ENCODE measurements at regions not wholly inside any gene's neighbourhood (a gene's known extent, or its start where the extent isn't known, plus 50 kb on each side); places are given as distances from the start of the nearest gene placed in this dataset.

DNA sequence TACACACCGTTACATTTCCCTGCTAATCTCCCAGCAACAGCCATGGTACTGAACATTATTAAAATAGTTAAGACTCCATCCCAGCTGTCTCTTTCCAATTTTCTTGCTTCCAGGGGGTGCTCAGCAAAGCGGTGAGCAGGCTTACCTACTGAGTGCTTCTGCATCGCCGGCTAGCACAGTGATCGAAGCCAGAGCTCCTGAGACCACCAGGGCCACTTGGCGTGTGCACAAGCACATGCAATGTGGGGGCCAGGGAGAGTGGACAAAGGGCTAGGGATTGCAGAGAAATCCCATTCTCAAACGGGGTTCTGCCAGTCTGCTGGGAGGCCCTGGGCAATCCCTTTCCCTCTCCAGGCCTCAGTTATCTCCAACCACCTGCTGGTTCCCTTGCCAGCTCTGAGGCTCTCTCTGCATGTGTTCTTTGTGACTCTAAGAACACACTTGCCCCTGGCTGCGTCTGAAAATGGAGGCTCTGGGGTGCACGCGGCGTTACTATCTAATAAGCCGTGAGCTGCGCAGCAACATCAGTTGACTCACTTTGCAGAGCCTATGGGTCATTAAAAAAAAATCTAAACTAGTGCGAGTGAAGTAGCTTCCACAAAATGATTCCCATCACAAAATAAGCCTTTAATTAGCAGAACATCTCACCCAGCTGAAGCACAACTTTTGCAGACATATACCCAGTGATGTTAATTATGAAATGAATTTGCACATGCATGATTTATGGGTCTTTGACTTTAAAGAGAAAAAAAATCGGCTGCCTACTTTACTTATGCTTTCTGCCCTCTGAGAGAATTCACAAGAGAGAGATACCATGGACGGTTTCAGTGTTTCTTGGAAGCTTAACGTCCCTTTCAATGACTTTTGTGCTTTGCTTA lies 271.5 kb downstream of the TLE3 start:
- no peak for DNase-seq

DNA sequence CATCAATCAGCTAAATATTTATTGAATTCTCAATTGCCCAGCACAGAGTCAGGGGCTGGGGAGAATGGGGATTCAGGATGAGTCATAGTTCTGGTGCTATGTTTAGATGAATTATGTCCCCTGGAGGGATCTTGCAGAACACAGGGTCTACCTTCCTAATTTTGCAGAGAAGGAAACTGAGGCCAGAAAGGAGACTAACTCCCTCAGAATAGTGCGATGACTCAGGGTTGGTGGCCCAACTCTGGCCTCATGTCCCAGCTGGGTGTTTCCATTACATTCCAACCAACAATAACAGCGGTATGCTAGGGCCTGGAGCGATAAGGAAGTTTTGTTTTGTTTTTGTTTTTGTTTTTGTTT lies 270.9 kb downstream of the TLE3 start:
- DNase-seq: no peak

DNA sequence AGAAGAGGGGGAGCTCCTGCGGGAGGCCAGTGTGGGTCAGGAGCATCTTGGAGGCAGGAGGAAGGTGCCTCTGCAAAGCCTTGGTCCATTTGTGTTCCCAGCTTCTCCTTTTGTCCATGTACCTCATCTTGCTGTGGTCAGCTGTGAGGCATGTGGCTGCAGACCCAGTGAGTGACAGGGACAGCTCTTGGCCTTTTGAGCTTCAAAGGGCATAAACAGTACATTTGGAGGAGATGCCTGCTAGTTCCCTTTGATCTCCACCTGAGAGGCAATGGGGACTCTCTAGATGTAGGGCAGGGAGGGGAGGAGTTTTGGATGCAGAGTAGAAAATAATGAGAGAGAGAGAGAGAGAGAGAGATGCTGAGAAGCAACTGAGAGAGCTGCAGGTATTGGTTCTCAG lies 270.0 kb downstream of the TLE3 start:
- DNase-seq: no peak

DNA sequence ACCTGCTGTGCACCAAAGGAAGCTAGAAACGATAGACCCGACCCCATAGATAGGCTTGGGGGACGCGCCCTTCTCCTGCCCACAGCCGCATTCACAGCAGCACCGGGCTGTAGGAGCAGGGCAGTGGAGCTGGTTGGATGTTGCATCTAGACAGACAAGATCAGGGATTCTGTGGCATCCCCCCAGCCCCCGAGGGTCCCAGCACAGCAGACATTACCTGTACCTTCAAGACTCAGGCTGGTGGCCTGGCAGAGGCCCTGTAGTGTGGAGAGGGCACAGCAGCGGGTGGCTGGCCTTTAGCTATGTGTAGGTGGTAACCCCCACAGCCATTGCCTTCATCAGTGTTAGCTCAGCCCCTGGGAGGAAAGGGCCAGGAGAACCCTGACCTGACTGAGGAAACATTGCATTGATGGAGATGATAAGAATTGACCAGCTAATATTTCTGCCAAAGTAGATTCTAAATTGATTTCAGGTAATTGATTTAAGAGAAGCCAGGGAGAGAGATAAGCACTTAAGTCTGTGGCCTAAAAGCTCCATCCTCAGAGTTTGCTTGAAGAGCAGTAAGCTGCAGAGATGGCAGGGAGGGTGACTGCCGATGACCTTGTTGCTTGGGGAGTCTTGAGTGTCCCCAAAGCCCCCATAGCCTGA lies 269.4 kb downstream of the TLE3 start:
- DNase-seq: no peak

DNA sequence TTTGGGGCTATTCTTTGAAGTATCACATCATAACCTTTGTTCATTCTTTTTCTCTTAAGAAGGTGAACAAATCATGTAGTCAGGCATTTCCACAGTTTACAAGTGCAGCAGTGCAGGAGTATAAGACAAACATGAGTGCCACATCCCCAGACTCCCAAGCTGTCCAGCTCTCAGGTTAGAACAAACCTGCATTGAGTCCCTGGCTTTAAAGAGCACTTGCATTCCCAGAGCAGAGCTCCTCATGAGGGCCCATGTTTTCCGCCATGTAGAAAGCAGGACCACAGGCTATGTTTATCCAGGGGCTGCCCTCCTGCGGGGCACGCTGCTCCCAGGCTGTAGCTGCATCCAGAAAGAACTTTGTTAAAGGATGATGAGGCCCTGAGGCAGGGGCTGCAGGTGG lies 267.7 kb downstream of the TLE3 start:
- no peak for DNase-seq

DNA sequence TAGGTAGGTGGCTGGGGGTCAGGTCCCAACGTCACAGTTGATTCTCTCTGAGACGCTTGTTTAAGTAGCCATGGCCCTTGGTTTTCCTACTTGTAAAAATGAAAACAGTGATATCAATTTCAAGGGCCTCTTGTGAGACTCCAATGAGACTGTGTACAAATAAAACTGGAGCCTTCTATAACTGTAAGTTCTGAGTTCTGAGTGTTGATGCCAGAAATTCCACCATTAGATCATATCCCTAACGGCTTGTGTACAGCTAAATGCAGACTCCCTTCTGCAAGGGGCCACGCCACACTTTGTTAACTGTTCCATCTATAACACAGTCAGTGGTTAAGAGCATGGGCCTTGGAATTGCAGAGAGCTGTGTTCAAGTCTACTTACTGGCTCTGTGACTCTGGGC lies 267.3 kb downstream of the TLE3 start:
- DNase-seq: no peak

DNA sequence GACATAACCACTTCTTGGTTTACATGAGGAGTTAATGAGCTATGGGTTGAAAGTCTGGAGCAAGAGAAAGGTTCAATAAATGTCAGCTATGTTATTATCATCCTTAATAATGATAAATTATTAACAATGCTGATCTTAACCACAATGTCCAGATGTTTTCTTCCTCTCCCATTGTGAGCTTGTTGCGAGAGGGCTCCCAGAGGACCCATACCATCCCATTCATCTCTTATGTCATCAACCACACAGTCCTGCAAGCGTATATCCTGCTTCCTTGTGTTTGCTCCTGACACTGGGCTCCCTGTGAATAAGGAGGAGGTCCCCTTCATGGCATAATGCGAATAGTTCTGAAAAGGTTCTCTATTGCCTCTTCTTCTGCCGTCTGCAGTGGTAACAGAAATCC lies 266.8 kb downstream of the TLE3 start:
- DNase-seq: no peak

DNA sequence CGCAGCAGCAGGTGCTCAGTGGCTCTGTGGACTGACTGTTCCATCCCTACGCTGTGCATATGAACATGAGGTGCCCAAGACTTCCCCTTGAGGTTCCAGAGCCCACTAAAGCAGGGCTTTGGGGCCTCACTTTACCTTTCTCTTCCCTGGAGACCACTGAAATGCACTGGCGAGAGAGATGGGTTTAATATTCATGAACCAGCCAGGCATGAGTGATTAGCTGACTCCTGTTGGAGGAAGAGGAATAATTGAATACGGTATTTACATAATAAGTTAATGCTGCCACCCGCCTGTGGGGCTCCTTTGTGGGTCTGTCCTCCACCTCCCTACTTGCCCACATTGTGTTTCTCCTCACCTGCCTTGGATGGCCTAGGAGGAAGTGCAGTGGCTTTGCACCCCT lies 263.4 kb downstream of the TLE3 start:
- DNase-seq: no peak

DNA sequence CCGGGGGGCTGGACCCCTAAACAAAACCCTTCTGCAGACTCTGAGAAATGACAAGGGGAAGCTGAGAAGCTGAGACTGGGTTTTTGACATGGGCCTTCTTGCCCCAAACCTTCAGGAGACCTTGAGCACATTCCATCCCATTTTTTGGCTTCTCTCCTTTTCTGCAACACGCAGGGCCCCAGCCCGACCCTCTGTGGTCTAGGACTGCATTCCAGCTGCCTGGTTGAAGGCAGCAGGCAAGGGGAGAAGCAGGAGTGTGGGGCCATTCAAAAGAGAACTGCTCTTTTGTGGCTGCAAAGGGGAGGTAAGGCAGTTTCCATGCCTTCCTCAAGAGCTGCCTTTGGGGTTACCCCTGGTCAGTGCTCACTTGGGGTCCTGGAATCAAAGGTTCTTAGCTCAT lies 263.0 kb downstream of the TLE3 start:
- DNase-seq: no peak

DNA sequence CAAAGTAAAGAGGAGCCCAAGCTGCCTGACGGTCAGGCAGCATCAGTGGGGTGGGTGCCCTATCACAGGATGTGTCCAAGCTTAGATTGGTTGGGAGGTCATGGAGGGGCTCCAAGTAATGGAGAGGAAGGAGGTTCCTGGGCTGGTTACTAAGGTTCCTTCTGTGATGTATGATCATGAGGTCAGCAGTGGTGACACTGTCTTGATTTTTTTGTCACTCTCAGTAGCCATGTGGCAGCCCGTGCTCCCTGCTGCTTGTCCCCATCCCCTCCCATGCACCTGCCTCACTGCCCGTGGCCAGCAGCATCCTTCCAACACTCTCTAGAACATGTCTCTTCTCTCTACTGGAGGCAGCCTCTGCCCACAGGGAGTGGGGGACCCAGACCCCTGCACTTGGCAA lies 261.7 kb downstream of the TLE3 start:
- DNase-seq: no peak

DNA sequence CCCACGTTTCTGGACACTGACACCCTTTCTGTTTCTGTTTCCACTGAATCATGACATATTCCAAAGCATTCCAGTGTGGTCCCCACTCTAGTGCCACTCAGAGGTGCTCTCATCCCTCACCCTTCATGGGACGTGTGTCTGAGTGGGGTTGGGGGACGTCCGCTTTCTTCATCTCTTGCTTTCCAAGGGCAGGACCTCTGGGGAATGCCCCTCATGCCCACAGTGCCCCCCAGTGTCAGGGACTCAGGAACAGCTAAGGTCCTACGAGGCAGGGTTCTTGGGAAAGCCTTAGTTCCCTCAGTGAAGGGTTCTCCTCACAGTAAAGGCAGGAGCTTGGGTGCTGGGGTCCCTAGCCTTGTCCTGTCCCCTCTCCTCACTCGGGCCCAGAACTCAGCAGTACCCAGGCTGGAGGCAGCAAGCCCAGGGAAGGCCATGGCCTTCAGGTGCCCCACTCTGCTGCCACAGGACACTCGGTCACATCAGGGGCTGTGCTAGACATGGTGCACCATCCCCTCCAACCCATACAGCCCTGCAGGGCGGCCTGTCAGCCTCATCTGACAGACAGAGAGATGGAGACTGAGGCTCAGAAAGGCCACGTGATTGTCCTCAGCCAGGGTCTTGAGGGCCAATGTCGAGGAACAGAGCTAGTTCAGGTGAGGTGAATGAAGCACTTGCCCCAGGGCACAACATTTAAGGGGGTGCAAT lies 261.0 kb downstream of the TLE3 start:
- DNase-seq: no peak

DNA sequence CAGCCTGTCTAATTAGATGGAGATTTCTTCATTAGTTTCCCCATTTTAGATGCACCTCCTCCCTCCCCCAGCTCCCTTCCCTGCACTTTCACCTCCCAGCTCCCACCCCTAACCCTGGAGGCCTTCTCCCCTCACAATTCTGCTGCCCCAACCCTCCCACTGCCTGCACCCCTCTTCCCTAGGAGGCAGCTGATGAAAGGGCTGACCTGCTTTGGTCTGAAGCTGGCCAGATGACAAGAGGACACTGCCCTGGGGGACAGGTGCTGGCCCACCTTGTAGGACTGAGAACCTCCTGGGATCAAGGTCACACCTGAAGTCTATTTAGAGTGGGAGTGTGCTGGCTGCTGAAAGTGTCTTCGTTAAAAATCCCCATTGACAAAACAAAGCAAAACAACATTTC lies 259.4 kb downstream of the TLE3 start:
- DNase-seq: no peak

DNA sequence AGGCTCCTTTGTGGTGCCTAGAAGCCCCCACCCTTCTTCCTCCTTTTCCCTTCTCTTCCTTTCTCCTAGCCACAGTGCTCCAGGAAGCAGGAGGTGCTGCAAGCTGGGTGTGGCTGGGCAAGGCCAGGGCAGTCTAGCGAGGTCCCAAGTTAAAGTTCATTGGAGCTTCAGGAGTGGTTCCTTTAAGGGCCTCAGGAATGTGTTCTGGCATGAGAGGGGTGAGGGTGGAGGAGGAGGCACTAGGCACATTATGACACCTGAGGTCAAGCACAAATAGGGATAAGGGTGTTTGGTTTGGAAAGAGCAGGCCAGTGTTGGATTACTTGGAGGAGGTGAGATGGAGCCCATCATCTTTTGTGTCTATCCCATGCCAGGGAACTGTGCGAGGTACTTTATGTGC lies 258.7 kb downstream of the TLE3 start:
- DNase-seq: no peak

DNA sequence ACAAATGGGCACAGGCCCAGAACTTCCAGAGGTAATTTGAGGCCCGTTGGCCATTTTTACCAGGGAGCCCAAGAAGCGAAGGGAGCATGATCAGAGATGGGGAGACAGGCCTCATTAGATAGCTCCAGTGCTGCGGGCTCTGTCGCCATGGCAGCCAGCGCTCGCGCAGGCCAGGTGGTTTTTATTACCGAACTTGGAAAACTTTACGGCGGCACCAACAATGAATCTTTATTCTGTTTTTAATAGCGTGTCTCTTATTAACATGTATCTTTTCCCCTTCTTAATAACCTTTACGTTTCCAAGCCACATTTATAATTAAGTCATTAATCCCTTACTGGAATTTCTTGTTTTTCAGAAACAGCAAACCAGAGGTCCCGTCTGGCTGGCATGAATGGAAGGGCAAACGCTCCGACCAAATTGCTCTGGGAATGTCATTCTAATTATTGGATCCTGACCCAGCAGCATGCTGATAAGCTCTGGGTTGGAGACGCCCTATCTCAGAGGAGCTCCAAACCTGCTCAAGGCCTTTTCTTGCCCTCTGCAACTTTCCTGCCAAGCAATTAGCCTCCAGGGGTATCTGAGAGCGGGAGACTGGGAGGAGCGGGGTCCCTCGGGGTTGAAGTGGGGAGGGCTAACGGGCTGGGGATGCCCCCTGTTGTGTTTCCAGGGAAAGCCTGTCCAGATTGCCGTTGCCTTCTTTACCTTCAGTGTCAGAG lies 256.4 kb downstream of the TLE3 start:
- no peak for DNase-seq

DNA sequence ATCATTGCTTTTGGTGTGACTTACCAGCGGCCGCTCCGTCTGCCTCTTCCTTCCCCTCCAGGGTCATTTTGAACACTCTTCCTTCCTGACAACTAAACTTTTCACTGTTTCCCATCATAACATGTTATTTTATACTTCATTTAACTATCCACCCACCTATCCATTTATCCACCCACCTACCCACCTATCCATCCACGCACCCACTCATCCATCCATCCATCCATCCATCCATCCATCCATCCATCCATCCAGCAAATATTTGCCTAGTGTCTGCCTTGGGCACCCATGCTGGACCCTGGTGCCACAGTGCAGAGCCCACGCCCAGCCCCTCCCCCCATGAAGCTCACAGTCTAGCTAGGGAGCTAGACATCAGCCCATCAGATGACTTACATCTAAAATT lies 254.9 kb downstream of the TLE3 start:
- no peak for DNase-seq

DNA sequence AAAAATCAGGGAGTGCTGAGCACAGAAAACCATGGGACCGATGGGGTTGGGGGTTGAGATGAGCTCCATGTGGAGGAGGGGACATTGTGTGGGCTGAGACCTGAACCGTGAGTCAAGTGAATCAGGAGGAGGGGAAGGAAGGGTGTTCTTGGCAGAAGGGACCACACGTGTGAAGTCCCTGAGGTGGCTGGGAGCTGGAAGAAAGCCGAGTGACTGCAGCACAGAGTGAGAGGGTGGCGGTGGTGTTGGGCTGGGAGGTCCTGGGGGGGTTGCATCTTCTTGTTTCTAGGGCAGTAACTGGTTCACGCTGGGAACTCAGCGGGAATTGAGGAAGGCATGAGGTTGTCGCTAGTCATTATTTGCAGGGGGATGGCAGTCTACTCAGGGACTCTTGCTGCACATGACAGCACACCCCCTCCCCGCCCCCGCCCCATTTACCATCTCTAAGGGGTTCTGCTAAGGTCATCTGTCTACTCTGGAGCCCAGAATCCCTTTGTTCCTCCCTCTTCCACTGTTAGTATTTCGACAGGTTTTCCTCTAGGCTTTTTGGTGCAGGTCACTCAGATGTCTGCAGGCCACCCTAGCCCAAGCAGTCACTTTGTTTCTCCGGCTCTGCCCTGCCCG lies 254.3 kb downstream of the TLE3 start:
- DNase-seq: no peak

DNA sequence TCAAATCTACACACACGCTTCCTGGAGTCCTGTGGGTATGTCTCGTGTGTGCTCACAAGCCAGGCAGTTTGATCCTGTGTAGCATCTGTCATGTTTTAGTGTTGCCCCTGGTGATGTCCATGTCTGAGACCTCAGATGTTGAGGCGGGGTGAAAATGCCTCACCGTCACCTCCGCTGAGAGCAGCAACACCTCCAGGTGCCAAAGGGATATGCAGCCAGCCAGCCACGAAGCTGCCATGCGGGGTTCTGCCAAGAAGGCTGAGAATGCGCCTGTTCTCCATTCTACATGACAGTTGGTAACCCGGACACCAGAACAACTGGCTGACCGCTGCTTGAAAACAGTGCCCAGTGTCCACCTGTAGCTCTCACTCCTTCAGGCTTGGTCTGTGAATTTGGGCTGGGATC lies 253.8 kb downstream of the TLE3 start:
- DNase-seq: no peak

DNA sequence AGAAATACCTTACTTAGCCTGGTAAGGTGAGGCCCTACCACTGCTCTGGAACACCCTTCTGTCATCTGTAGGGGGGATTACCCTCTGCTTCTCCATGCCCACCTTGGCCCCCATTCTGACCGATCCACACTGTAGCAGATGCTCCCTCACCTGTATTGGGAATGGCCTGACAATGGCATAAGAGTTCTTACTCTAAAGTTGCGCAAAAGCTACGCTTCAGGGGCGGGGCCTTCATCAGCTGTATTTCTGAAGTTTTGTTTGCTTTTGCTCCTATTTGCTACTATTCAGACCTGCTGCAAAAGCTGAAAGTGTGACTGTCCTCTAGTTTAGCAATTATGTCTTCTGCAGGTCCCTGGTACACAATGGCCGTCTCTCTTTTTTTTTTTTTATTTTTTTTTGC lies 252.6 kb downstream of the TLE3 start:
- DNase-seq: no peak

DNA sequence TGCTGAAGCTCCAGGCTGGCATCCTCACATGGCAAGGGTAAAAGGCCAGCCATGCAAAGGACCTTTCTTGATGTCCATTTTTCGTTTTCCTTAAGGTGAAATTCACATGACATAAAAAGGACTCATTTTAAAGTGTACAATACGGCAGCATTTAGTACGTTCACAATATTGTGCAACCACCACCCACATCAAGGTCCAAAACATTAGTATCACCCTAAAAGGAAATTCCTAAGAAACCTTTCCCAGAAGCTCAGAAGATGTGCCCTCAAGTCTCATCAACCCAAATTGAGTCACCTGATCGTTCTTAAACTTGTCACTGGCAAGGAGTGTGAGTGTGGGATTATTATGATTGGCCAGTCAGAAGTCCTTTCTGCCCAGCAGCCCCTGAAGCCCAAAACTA lies 250.1 kb downstream of the TLE3 start:
- DNase-seq: no peak

DNA sequence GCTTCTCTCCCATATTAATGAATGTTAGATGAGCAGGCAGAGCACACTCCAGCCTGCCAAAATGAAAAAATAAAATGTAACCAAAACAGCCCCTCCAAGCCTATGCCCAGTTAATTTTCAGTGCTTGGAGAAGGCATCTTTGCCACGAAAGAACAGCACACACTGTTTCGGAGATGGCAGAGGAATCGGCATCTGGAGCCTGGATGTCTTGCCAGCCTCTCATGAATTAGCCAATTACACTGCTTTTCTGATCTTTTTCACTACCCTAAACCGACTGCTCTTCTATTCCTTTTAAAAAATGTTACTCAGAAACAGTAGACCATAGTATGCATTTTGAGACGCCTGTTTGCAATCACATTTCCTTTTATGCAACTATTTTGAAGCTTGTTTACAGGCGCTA lies 249.6 kb downstream of the TLE3 start:
- no peak for DNase-seq

DNA sequence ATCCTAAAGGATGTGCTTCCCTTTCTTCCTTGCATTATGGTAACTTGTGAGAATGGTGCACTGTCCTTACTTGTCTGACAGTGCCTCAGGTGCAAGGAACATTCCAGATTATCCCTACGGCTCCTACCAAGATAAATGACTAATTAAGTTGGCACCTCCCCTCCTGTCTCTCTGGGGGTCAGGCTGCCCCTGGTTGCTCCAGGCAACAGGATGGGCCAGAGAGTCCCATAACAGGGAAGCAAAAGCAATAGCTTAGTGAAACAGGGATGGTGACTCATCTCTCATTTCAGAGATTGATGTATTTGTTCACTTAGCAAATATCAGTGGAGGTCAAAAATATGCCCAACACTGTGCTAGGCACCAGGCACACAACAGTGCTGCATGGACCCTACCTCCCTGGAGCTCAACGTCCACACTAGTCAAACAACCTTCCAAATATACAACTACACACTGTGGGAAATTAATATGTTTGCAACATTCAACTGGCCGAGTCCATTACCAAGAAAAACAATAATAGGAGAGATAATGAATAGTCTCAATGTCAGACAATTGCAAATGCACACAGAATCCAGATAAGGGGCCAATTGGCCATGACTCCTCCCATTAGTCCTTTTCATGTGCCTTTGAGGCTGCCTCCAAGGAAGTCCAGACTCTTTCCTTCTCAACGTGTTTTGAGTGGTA lies 249.0 kb downstream of the TLE3 start:
- no peak for DNase-seq

DNA sequence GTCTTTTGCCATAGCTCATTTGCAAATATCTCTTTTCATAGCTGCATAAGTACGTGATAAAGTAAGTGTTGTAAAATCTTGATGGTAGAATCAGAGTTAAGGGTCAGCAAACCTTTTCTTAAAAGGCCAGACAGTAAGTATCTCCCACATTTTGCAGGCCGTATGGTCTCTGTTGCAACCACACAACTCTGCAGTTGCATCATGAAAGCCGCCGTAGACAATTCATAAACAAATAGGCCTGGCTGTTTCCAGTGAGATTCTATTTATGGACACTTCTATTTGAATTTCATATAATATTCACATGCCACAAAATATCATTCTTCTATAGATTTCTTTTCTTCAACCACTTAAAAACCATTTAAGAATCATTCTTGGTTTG lies 248.5 kb downstream of the TLE3 start:
- no peak for DNase-seq

DNA sequence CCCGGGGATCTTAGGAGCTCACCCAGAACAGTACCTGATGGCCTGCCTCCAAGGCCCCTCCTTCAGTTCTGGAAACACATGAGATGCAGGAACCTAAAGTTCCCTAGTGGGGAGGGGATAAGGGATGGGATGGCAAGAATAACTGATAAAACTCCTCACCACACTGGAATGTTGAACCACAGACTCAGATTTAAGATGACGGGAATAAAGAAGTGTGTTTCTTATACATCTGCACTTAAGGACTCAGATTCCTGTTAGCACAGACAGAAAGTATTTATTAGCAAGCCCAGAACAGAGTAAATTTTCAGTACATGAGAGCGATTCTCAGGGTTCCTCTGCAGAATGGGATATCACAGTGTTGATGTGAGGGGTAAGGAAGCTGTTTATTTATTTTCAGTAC lies 245.2 kb downstream of the TLE3 start:
- no peak for DNase-seq
